Esophagus mucosa (tissue), 1 donor: ENCODE measurements at regions not wholly inside any gene's neighbourhood (a gene's known extent, or its start where the extent isn't known, plus 50 kb on each side); places are given as distances from the start of the nearest gene placed in this dataset.

Experiments
- ATAC-seq: fragments of 200-7000 bp; cut with Tn5 transposase; one replicate; pipeline ENCODE4 v1.9.1; 2020
- donor health status: DM: yes; HTN: yes; CAD: no.

GRCh38 chr13:22455036-22455435 lies 725.7 kb upstream of the SGCG start:
- no peak for ATAC-seq

GRCh38 chr13:22461854-22462490 lies 718.8 kb upstream of the SGCG start:
- ATAC-seq: no peak

GRCh38 chr13:22463089-22463488 lies 717.7 kb upstream of the SGCG start:
- no peak for ATAC-seq

GRCh38 chr13:22468045-22468444 lies 712.7 kb upstream of the SGCG start:
- no peak for ATAC-seq

GRCh38 chr13:22468824-22469223 lies 712.0 kb upstream of the SGCG start:
- no peak for ATAC-seq

GRCh38 chr13:22469452-22469851 lies 711.3 kb upstream of the SGCG start:
- no peak for ATAC-seq

- no peak for ATAC-seq
Measured at GRCh38 chr13:22470075-22470474, 710.7 kb upstream of the SGCG start.

GRCh38 chr13:22482496-22483000 lies 698.2 kb upstream of the SGCG start:
- ATAC-seq: no peak

- ATAC-seq: no peak
Measured at GRCh38 chr13:22483276-22483675, 697.5 kb upstream of the SGCG start.

GRCh38 chr13:22486490-22486889 lies 694.3 kb upstream of the SGCG start:
- no peak for ATAC-seq

- ATAC-seq: no peak
Measured at GRCh38 chr13:22487932-22488331, 692.8 kb upstream of the SGCG start.

- ATAC-seq: no peak
Measured at GRCh38 chr13:22489771-22490170, 691.0 kb upstream of the SGCG start.

- ATAC-seq: no peak
Measured at GRCh38 chr13:22495819-22496218, 685.0 kb upstream of the SGCG start.

GRCh38 chr13:22496803-22497508 lies 683.8 kb upstream of the SGCG start:
- ATAC-seq: no peak

- ATAC-seq: no peak
Measured at GRCh38 chr13:22497991-22498780, 682.6 kb upstream of the SGCG start.

GRCh38 chr13:22499919-22500318 lies 680.9 kb upstream of the SGCG start:
- no peak for ATAC-seq

GRCh38 chr13:22505489-22505888 lies 675.3 kb upstream of the SGCG start:
- no peak for ATAC-seq

- no peak for ATAC-seq
Measured at GRCh38 chr13:22506096-22506691, 674.6 kb upstream of the SGCG start.

GRCh38 chr13:22517544-22517943 lies 663.2 kb upstream of the SGCG start:
- no peak for ATAC-seq

- no peak for ATAC-seq
Measured at GRCh38 chr13:22536851-22537250, 643.9 kb upstream of the SGCG start.

GRCh38 chr13:22538400-22538799 lies 642.4 kb upstream of the SGCG start:
- no peak for ATAC-seq

- ATAC-seq: no peak
Measured at GRCh38 chr13:22549126-22549525, 631.7 kb upstream of the SGCG start.

- ATAC-seq: no peak
Measured at GRCh38 chr13:22561581-22561980, 619.2 kb upstream of the SGCG start.
